Mammary epithelial cell (primary cell): ENCODE measurements at regions not wholly inside any gene's neighbourhood (a gene's known extent, or its start where the extent isn't known, plus 50 kb on each side); places are given as distances from the start of the nearest gene placed in this dataset.

Experiments used
- CTCF ChIP-seq, 2 donors: IDR thresholded peaks in 1 of 2; conservative IDR thresholded peaks in 1 of 2; 2 replicates each; pipeline ENCODE4 v1.5.1; 2011 to 2012; ENCODE audit warnings: inconsistent platforms in 2 of 2, low read length in 2 of 2, mild to moderate bottlenecking in 2 of 2, control low read depth in 1 of 2, low read depth in 1 of 2; ENCODE audit not compliant: insufficient read depth in 1 of 2; ENCODE audit errors: extremely low read depth in 1 of 2
- EZH2 ChIP-seq: IDR thresholded peaks from 2 replicates; pipeline ENCODE4 v1.6.1; 2012; ENCODE audit warnings: low read length, inconsistent platforms, borderline replicate concordance

GRCh38 chr10:113297226-113297625 is 255.6 kb upstream of the HABP2 start:
- TF ChIP-seq CTCF (conservative IDR thresholded peaks at IDR 0.05 in 1 of 2, IDR thresholded peaks at IDR 0.05 in 1 of 2; ENCODE audit: extremely low read depth in 1 of 2, insufficient read depth in 1 of 2, low read depth in 1 of 2, low read length in 2 of 2) = no peak
- no peak for TF ChIP-seq EZH2
